ENCODE measurements at regions not wholly inside any gene's neighbourhood (a gene's known extent, or its start where the extent isn't known, plus 50 kb on each side); places are given as distances from the start of the nearest gene placed in this dataset.

- no peak for TF ChIP-seq POLR2A (IDR thresholded peaks at IDR 0.05)
- TF ChIP-seq, protein P1, sequence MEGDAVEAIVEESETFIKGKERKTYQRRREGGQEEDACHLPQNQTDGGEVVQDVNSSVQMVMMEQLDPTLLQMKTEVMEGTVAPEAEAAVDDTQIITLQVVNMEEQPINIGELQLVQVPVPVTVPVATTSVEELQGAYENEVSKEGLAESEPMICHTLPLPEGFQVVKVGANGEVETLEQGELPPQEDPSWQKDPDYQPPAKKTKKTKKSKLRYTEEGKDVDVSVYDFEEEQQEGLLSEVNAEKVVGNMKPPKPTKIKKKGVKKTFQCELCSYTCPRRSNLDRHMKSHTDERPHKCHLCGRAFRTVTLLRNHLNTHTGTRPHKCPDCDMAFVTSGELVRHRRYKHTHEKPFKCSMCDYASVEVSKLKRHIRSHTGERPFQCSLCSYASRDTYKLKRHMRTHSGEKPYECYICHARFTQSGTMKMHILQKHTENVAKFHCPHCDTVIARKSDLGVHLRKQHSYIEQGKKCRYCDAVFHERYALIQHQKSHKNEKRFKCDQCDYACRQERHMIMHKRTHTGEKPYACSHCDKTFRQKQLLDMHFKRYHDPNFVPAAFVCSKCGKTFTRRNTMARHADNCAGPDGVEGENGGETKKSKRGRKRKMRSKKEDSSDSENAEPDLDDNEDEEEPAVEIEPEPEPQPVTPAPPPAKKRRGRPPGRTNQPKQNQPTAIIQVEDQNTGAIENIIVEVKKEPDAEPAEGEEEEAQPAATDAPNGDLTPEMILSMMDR (IDR thresholded peaks at IDR 0.05), result no peak
- intact Hi-C loops (cut with DNase I), result no loop called here
- H3K4me3 ChIP-seq, result no peak overlapping the region
- WGBS, 2 donors, result 56 to 94% methylated on average over 1 of the region's 1 CpG
- H3K27me3 ChIP-seq, result no peaks in the 10 kb centered on the region
- H3K36me3 ChIP-seq, result no peaks in the 10 kb centered on the region
- H3K4me1 ChIP-seq, result no peaks in the 10 kb centered on the region
- no peak overlapping the region for H3K27ac ChIP-seq
- H3K9me3 ChIP-seq, result no peaks in the 10 kb centered on the region
- DNase-seq, result no peak
Measured at GRCh38 chr2:189299974-189300373, 120.4 kb upstream of the COL5A2 start.

DNA sequence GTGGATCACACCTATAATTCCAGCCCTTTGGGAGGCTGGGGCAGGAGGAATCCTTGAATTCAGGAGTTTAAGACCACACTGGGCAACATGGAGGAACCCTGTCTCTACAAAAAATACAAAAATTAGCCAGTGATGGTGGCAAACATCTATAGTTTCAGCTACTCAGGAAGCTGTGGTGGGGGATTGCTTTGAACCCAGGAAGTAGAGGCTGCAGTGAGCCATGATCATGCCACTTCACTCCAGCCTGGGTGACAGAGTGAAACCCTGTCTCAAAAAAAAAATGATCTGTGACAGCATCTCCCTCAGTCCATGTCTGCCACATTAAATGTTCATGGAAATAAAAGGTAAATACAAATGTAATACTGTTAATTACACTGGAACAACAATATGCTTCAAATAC, 121.4 kb upstream of the COL5A2 start:
- intact Hi-C loops (cut with DNase I), result no loop called here
- Histone ChIP-seq H3K36me3 (no peaks in the 10 kb centered on the region), H3K9me3 (no peaks in the 10 kb centered on the region), H3K27ac (no peak overlapping the region), H3K4me1 (no peaks in the 10 kb centered on the region), H3K4me3 (no peak overlapping the region), H3K27me3 (no peaks in the 10 kb centered on the region)
- DNase-seq, result no peak
- TF ChIP-seq, protein P1 (IDR thresholded peaks at IDR 0.05), result no peak
- no peak for TF ChIP-seq POLR2A (IDR thresholded peaks at IDR 0.05)

DNA sequence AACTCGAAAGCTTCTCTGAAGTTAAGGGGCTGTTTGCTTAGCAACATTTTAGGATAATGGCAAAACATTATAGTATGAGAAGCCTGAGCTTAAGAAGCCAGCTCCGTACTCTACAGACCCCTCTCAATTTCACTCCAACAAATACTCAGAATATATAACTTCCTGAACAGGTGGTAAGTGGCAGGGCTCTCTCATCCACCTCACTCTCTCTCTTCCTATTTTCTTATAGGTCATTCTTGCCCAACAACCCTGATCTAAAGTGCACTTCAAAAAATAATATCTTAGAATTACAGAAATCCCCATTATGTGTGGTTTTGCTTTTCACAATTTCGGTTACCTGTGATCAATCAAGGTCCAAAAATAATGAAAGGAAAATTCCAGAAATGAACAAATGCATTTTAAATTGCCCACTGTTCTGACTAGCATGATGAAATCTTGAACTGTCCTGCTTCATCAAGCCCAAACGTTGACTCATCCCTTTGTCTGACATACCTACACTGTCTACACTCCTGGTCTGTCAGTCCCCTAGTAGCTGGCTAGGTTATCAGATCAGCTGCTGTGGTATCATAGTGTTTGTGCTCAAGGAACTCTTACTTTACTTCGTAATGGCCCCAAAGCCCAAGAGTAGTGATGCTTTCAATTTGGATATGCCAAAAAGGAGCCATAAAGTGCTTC, 122.8 kb upstream of the COL5A2 start:
- Histone ChIP-seq H3K27ac (no peak overlapping the region), H3K9me3 (no peaks in the 10 kb centered on the region), H3K4me1 (no peaks in the 10 kb centered on the region), H3K4me3 (no peak overlapping the region), H3K27me3 (no peaks in the 10 kb centered on the region), H3K36me3 (no peaks in the 10 kb centered on the region)
- no peak for DNase-seq
- intact Hi-C loops (cut with DNase I), result no loop called here
- WGBS, 2 donors, result 60 to 72% methylated on average over 5 of the region's 5 CpGs
- TF ChIP-seq, protein P1 (IDR thresholded peaks at IDR 0.05), result no peak
- no peak for TF ChIP-seq POLR2A (IDR thresholded peaks at IDR 0.05)

GRCh38 chr2:189304360-189304759, 124.8 kb upstream of the COL5A2 start:
- TF ChIP-seq, protein P1 (IDR thresholded peaks at IDR 0.05), result no peak
- TF ChIP-seq POLR2A (IDR thresholded peaks at IDR 0.05), result no peak
- no peaks in the 10 kb centered on the region for H3K4me1 ChIP-seq
- no peak overlapping the region for H3K27ac ChIP-seq
- no peak for DNase-seq
- H3K4me3 ChIP-seq, result no peak overlapping the region
- H3K36me3 ChIP-seq, result no peaks in the 10 kb centered on the region
- intact Hi-C loops (cut with DNase I), result no loop called here
- H3K27me3 ChIP-seq, result no peaks in the 10 kb centered on the region
- WGBS, 2 donors, result 60 to 82% methylated on average over 2 of the region's 2 CpGs
- H3K9me3 ChIP-seq, result no peaks in the 10 kb centered on the region

GRCh38 chr2:189305291-189305943, 125.9 kb upstream of the COL5A2 start:
- Histone ChIP-seq H3K27ac (no peak overlapping the region), H3K27me3 (no peaks in the 10 kb centered on the region), H3K36me3 (no peaks in the 10 kb centered on the region), H3K4me3 (no peak overlapping the region), H3K9me3 (no peaks in the 10 kb centered on the region), H3K4me1 (no peaks in the 10 kb centered on the region)
- intact Hi-C loops (cut with DNase I), result no loop called here
- DNase-seq, result no peak
- WGBS, 2 donors, result 60 to 80% methylated on average over 2 to 3 of the region's 3 CpGs
- no peak for TF ChIP-seq POLR2A (IDR thresholded peaks at IDR 0.05)
- TF ChIP-seq, protein P1 (IDR thresholded peaks at IDR 0.05), result no peak

Data from esophagus squamous epithelium (tissue), 5 donors.